Medulla oblongata (tissue), 1 donor: ENCODE measurements at regions not wholly inside any gene's neighbourhood (a gene's known extent, or its start where the extent isn't known, plus 50 kb on each side); places are given as distances from the start of the nearest gene placed in this dataset.

Experiments
- DNase-seq: peaks from one replicate; pipeline ENCODE4 v3.0.0-alpha.2; 2015; ENCODE audit errors: extremely low spot score

DNA sequence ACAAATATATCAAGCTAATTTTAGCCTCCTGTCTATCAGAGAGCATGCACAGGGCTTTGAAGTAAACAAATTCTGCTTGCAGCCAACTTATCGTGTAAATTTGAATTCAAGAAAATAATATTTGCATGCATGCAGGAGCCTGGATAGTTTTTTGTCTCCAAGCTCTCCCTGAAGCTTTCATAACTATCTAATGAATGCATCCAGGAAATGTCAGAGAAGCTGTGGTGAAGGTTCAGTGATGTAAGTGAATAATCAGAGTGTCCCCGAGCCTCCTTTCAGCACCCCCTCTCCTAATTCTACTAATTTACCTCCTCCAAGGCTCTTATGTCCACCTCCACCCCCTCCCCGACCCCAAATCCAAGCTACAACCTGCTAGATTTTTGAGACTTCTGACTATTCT is 172.0 kb upstream of the ZNF32 start:
- no peak for DNase-seq

- DNase-seq: no peak
These were observed 171.0 kb upstream of the ZNF32 start for GRCh38 chr10:43819464-43820230.

DNA sequence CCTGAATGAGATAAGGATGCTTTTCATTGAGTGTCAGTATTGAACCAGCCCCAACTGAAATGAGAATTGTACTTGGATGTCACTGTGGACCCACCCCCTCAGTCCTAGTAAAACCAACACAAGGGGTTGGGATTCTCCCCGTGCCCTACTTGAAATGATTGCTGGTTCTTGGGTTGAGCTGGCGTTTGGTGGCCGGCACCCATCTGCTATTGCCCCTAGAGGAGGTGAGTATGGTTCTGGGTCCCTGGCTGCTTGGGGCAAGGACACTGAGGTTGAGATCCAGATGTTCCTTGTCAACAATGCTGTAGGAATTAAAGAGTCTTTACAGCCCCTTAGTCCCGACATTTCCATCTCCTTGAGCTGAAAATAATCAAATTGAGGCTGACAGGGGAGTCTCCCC is 170.0 kb upstream of the ZNF32 start:
- no peak for DNase-seq

DNA sequence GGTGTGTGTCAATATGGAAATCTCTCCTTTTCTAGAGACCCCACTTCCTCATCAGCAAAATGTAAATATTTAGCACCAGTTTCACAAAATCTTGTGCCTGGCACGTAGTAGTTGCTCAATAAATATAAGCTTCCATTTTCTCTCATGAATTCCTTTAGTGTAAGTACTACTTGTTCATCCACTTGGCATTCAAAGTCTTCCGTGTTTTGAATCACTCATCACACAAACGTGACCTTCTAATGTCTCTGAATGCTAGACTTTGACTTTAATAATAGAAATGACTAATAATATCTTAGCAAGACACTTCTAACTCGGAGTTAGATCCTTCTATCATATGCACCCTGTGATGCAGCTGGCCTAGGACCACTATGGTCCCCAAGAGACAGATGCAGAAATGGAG is 168.7 kb upstream of the ZNF32 start:
- DNase-seq: no peak

DNA sequence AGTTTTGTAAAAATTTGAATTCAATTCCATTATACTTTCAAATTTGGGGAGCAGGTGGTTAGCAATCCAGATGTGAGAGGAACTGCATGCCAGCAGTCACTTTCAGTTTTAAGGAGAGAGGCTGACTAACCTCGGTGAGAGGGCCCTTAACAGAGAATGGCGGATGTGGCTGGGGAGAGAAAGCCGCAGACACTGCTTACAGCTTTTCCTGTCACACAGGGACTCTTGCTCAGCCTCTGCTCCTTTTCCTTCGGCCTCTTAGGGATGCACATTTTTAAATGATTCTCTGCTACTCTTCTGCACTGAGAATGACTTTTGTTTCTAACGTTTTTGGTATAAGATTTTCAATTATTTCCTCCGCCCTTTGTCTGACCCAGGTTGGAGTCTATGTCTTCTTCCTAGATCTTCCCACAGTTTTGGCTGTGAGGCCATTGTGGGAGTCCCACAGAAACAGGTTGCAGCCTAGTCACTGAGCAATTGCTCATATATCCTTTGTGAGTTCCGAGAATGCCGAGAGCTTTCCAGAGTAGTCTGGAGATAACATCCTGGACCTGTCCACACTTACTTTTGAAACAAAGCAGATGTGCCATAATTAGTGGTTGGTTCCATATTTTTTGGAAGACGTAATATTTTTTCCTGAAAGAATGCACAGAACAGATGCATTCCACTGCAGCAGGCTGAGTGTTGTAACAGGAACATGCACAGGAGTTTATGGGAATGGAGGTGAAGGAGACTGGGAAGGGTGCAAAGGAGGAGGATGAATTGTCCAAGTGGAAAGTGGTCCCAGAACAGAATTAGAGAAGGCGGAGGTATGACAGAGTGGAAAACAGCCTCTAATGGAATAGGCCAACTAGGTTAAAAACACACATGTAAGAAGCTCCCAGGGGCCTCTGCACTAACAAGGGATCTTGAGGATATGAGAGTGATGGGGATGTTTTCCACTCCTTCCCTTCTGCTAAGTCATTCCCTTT is 168.0 kb upstream of the ZNF32 start:
- DNase-seq: no peak

GRCh38 chr10:43815181-43815885 is 166.7 kb upstream of the ZNF32 start:
- DNase-seq: no peak

DNA sequence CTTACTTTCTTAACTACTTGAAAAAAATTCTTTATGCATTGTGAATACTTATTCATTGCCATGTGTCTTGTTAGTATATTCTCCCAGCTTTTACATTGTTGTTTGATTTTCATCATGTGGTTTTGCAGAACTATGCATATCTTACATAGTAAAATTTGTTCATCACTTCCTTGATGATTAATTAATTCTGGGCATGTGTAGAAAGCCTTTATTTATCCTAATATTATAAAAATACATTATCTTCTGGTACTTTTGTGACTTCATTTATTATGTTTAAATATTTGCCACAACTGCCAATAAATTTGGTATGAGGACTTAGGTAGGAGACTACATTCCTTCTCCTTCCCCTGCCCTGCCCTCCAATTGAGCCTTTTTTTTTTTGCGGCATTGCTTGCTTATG is 166.0 kb upstream of the ZNF32 start:
- no peak for DNase-seq

GRCh38 chr10:43811871-43812270 is 163.2 kb upstream of the ZNF32 start:
- DNase-seq: no peak

GRCh38 chr10:43809211-43809930 is 160.7 kb upstream of the ZNF32 start:
- no peak for DNase-seq

GRCh38 chr10:43808136-43808535 is 159.5 kb upstream of the ZNF32 start:
- DNase-seq: no peak

DNA sequence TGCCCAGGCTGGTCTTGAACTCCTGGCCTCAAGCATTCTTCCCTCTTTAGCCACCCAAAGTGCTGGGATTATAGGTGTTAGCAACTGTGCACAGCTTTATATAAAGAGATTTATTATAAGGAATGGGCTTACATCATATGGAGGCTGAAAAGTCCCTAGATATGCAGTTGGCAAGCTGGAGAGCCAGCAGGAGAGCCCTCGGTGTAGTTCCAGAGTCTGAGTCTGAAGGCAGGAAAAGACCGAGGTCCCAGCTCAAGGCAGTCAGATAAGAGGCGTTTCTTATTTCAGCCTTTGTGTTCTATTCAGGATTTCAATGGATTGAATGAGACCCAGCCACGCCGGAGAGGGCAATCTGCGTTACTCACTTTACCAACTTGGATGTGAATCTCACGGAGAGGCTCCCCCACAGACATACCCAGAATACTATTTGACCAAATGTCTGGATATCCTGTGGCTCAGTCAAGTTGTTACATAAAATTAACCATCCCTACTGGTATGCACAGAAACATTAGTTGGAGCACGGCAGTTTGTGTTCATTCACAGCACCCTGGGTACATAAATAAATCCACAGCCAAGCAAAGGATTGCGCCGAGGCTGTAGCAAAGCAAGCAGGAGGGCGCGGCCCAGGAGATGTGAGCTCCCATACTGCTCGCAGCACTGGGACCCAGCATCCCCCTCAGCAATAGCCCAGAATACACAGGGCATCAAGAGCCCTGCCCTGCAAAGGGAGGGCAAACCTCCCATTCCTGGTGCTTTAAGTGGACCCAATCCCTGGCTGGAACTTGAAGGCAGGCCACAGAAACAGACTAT is 158.4 kb upstream of the ZNF32 start:
- DNase-seq: no peak

DNA sequence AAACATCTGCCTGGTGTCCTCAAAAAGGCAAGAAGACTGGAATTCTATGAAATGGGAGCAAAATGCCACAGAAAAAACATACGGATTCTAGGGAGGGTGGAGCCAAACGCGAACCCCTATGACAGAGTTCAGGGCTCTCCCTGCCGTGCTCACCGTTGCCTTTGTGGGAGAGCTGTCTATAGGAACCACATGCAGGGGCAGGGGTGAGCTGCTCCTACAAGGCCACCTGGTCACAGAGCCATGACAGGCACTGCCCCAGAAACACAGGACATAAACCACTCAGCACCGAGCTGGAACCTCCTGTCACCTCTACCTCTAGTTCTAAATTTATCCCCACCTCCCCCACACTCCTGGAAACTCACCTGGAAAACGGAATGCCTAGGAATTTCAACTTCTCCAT is 155.1 kb upstream of the ZNF32 start:
- no peak for DNase-seq

- no peak for DNase-seq
These were observed 154.5 kb upstream of the ZNF32 start for GRCh38 chr10:43802988-43803696.

GRCh38 chr10:43801626-43802025 is 152.9 kb upstream of the ZNF32 start:
- DNase-seq: no peak

DNA sequence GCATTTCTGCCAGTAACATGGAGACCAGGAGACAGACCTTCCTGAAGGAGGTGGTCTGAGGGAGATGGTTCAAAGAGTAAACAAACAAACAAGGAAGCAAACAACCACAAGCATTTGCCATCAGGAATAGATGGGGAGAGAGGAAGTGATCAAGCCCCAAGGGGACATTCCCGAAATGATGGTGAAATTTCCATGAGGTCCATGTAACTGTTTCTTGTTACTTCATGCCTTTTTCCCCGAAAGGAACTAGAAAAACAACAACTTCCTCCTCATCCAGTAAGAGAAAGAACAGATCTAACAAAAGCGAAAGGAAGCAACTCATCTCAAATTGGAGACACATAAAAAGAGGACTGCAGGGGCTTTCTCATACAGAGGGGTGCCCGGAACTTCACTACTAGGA is 152.5 kb upstream of the ZNF32 start:
- DNase-seq: no peak

- no peak for DNase-seq
These were observed 148.1 kb upstream of the ZNF32 start for GRCh38 chr10:43796781-43797180.

GRCh38 chr10:43795639-43796038 is 147.0 kb upstream of the ZNF32 start:
- no peak for DNase-seq

DNA sequence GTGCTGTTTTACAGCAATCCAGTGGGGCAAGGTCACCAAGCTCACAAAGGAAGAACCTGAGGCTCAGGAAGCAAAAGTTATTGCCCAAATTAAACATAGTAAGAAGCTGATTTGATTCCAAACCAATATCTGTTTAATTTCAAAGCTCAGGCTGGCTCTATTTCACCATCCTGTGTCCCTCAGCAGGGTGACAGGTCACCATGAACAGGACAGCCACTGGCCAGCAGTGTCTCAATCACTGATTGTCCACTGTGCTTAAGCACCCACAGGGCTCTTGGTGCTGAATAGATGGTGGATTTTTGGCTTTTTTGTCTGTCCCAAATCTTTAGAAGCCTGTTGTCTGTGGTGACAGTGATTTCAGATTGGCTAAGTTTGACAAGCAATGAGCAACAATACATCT is 146.4 kb upstream of the ZNF32 start:
- no peak for DNase-seq

DNA sequence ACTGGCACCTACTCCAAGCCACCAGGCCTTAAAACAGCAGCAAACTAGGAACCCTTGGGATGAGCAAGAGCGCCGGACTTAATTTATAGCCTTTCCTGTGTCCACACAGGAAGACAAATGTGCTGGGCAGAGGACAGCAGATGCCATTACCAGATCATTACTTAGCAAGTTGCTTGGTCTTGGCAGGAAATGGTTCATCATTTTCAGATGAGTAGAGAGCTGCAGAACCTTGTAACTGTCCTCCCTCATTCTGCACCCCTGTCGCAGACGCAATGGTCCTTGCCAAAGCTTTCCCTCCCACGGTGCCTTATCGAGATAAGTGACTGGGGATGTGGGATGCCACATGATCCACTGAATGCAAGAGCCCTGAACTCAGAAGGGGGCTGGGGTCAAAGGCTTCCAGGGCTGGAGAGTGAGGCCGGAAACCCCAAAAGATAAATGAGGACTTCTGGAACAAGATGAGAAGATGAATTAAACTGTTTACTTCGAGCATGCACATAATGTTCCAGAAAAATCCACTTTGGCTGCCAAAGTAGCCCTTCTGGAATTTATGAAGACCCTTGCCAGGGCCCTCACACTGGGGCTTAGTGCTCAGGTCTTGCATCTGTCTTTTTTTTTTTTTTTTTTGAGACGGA is 145.6 kb upstream of the ZNF32 start:
- no peak for DNase-seq

DNA sequence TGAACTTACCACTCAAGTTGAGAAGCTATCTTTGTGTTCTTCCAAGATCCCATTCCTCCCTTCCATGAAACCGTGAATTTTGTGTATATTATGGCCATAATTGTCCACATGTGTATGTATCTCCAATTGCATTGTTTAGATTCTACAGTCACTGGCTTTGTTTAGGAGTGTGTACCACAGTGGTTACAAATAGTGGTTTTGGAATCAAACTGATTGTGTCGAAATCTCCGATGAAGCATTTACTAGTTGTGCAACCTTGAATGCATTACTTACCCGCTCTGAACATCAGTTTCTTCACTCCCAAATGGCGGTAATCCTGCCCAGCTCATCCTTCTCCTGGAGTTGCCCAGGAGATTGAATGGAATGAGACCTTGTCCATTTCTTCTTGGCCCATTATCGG is 145.0 kb upstream of the ZNF32 start:
- no peak for DNase-seq
